Trophoblast cell (in vitro differentiated cells and primary cell): ENCODE measurements at regions not wholly inside any gene's neighbourhood (a gene's known extent, or its start where the extent isn't known, plus 50 kb on each side); places are given as distances from the start of the nearest gene placed in this dataset.
A peak's percentile ranks its signal among the peaks of the same experiment; 100 is the strongest.

Experiments
- DNase-seq, 2 donors: peaks; one replicate each; pipeline ENCODE4 v3.0.0-alpha.2; 2016
- H2AFZ ChIP-seq: 2 replicates; pipeline ENCODE4 v1.6.1; 2013; ENCODE audit warnings: low read length, moderate library complexity, mild to moderate bottlenecking; ENCODE audit not compliant: insufficient read depth, poor library complexity
- H2AK5ac ChIP-seq: 2 replicates; pipeline ENCODE4 v1.6.1; 2013; ENCODE audit warnings: mild to moderate bottlenecking, low read length
- H2BK120ac ChIP-seq: 2 replicates; pipeline ENCODE4 v1.6.1; 2013; ENCODE audit warnings: low read length, mild to moderate bottlenecking, moderate library complexity; ENCODE audit not compliant: insufficient read depth, poor library complexity
- H2BK12ac ChIP-seq: 2 replicates; pipeline ENCODE4 v1.6.1; 2013; ENCODE audit warnings: mild to moderate bottlenecking, low read length, moderate library complexity
- H2BK5ac ChIP-seq: 2 replicates; pipeline ENCODE4 v1.6.1; 2013; ENCODE audit warnings: low read length, low read depth, moderate library complexity, mild to moderate bottlenecking; ENCODE audit not compliant: poor library complexity
- H3K14ac ChIP-seq: 2 replicates; pipeline ENCODE4 v1.6.1; 2013; ENCODE audit warnings: mild to moderate bottlenecking, low read length
- H3K18ac ChIP-seq: 2 replicates; pipeline ENCODE4 v1.6.1; 2013; ENCODE audit warnings: mild to moderate bottlenecking, low read length
- H3K23ac ChIP-seq: 2 replicates; pipeline ENCODE4 v1.6.1; 2013; ENCODE audit warnings: low read length
- H3K27ac ChIP-seq: 2 replicates; pipeline ENCODE4 v1.5.1; 2013; ENCODE audit warnings: low read depth, mild to moderate bottlenecking, inconsistent platforms, low read length, moderate library complexity
- H3K27me3 ChIP-seq: 2 replicates; pipeline ENCODE4 v1.6.1; 2013; ENCODE audit warnings: inconsistent platforms, mild to moderate bottlenecking, low read length, moderate library complexity; ENCODE audit not compliant: insufficient read depth
- H3K36me3 ChIP-seq, 2 experiments: 1 replicate in 1 of 2; 2 replicates in 1 of 2; pipeline ENCODE4 v1.6.1; 2013; ENCODE audit warnings: low read length in 2 of 2, mild to moderate bottlenecking in 2 of 2, moderate library complexity in 1 of 2; ENCODE audit not compliant: insufficient read depth in 2 of 2, control insufficient read depth in 1 of 2
- H3K4ac ChIP-seq: 2 replicates; pipeline ENCODE4 v1.6.1; 2013; ENCODE audit warnings: low read depth, mild to moderate bottlenecking, low read length, moderate library complexity
- H3K4me1 ChIP-seq, 2 experiments: 1 replicate in 1 of 2; 2 replicates in 1 of 2; pipeline ENCODE4 v1.6.1; 2013; ENCODE audit warnings: low read length in 2 of 2, mild to moderate bottlenecking in 2 of 2, moderate library complexity in 1 of 2; ENCODE audit not compliant: insufficient read depth in 2 of 2, control insufficient read depth in 1 of 2
- H3K4me2 ChIP-seq: 2 replicates; pipeline ENCODE4 v1.6.1; 2013; ENCODE audit warnings: inconsistent platforms, mild to moderate bottlenecking, low read length, moderate library complexity
- H3K4me3 ChIP-seq: 2 replicates; pipeline ENCODE4 v1.5.1; 2013; ENCODE audit warnings: mild to moderate bottlenecking, low read depth, low read length, inconsistent platforms
- H3K79me1 ChIP-seq: one replicate; pipeline ENCODE4 v1.6.1; 2013; ENCODE audit warnings: low read length
- H3K79me2 ChIP-seq: 2 replicates; pipeline ENCODE4 v1.6.1; 2013; ENCODE audit warnings: low read length, mild to moderate bottlenecking; ENCODE audit not compliant: control insufficient read depth, insufficient read depth, poor library complexity
- H3K9ac ChIP-seq: 2 replicates; pipeline ENCODE4 v1.6.1; 2013; ENCODE audit warnings: mild to moderate bottlenecking, low read length
- H3K9me3 ChIP-seq: 2 replicates; pipeline ENCODE4 v1.6.1; 2013; ENCODE audit warnings: low read depth, mild to moderate bottlenecking, control low read depth, inconsistent platforms, low read length; ENCODE audit not compliant: insufficient read depth
- H4K12ac ChIP-seq: 2 replicates; pipeline ENCODE4 v1.6.1; 2013; ENCODE audit warnings: low read depth, mild to moderate bottlenecking, low read length, moderate library complexity
- H4K8ac ChIP-seq: 2 replicates; pipeline ENCODE4 v1.6.1; 2013; ENCODE audit warnings: low read depth, mild to moderate bottlenecking, low read length, moderate library complexity
- H4K91ac ChIP-seq: one replicate; pipeline ENCODE4 v1.6.1; 2013; ENCODE audit warnings: low read depth, mild to moderate bottlenecking, low read length, moderate library complexity
- WGBS: extraction: QIAGEN DNeasy Blood & Tissue Kit; methylation state at CpG from one replicate; pipeline ENCODE4 v1.1.7; 2013; ENCODE audit warnings: missing lambda C conversion rate; ENCODE audit not compliant: insufficient read length, insufficient coverage; ENCODE audit errors: extremely low coverage; 5-methylcytosine and 5-hydroxymethylcytosine counted together

GRCh38 chr7:21106296-21106732 lies 319.6 kb upstream of the SP8 start:
- Histone ChIP-seq H3K23ac (no peak overlapping the region), H4K91ac (no peak overlapping the region), H2BK120ac (no peak overlapping the region), H2BK5ac (no peak overlapping the region), H2BK12ac (no peak overlapping the region), H2AFZ (no peak overlapping the region), H4K12ac (no peak overlapping the region), H3K4me1 (no peaks in the 10 kb centered on the region), H3K9me3 (peaks cover 3% of the 10 kb centered on the region), H3K79me1 (no peaks in the 10 kb centered on the region), H3K14ac (no peak overlapping the region), H3K27me3 (no peaks in the 10 kb centered on the region), H2AK5ac (no peak overlapping the region), H4K8ac (no peak overlapping the region), H3K4ac (no peak overlapping the region), H3K79me2 (no peaks in the 10 kb centered on the region), H3K4me2 (no peak overlapping the region), H3K27ac (no peak overlapping the region), H3K36me3 (no peaks in the 10 kb centered on the region), H3K4me3 (no peak overlapping the region), H3K9ac (no peak overlapping the region), H3K18ac (no peak overlapping the region)
- WGBS: no CpG with 5 or more reads among the region's 4 CpGs
- DNase-seq: no peak

- Histone ChIP-seq H3K79me2 (no peaks in the 10 kb centered on the region), H2BK120ac (no peak overlapping the region), H3K79me1 (no peaks in the 10 kb centered on the region), H2AK5ac (no peak overlapping the region), H2AFZ (no peak overlapping the region), H4K91ac (no peak overlapping the region), H4K8ac (no peak overlapping the region), H3K36me3 (no peaks in the 10 kb centered on the region), H4K12ac (no peak overlapping the region), H3K27me3 (no peaks in the 10 kb centered on the region), H2BK5ac (no peak overlapping the region), H3K18ac (no peak overlapping the region), H3K9ac (no peak overlapping the region), H3K4me2 (no peak overlapping the region), H3K23ac (no peak overlapping the region), H3K27ac (no peak overlapping the region), H3K9me3 (peaks cover 3% of the 10 kb centered on the region), H3K14ac (no peak overlapping the region), H2BK12ac (no peak overlapping the region), H3K4ac (no peak overlapping the region), H3K4me3 (no peak overlapping the region), H3K4me1 (no peaks in the 10 kb centered on the region)
- DNase-seq: no peak
- WGBS: no CpG with 5 or more reads among the region's 4 CpGs
These were observed 320.4 kb upstream of the SP8 start for GRCh38 chr7:21107101-21107500.

GRCh38 chr7:21108182-21108581 lies 319.7 kb upstream of the SP4 start:
- no peak overlapping the region for H3K9ac ChIP-seq
- no peak overlapping the region for H4K12ac ChIP-seq
- H3K4ac ChIP-seq: no peak overlapping the region
- no peak overlapping the region for H3K18ac ChIP-seq
- no peak overlapping the region for H3K4me3 ChIP-seq
- no peaks in the 10 kb centered on the region for H3K79me1 ChIP-seq
- H3K36me3 ChIP-seq: no peaks in the 10 kb centered on the region
- no CpG with 5 or more reads among the region's 4 CpGs for WGBS
- no peaks in the 10 kb centered on the region for H3K4me1 ChIP-seq
- no peak overlapping the region for H2BK12ac ChIP-seq
- no peaks in the 10 kb centered on the region for H3K79me2 ChIP-seq
- no peak overlapping the region for H2AFZ ChIP-seq
- no peak overlapping the region for H2BK120ac ChIP-seq
- H2AK5ac ChIP-seq: no peak overlapping the region
- H3K14ac ChIP-seq: no peak overlapping the region
- DNase-seq: no peak
- no peak overlapping the region for H4K91ac ChIP-seq
- H4K8ac ChIP-seq: no peak overlapping the region
- no peak overlapping the region for H3K23ac ChIP-seq
- H3K27ac ChIP-seq: no peak overlapping the region
- H3K9me3 ChIP-seq: peaks cover 2% of the 10 kb centered on the region
- H2BK5ac ChIP-seq: no peak overlapping the region
- no peak overlapping the region for H3K4me2 ChIP-seq
- no peaks in the 10 kb centered on the region for H3K27me3 ChIP-seq

- Histone ChIP-seq H3K27ac (no peak overlapping the region), H2BK5ac (no peak overlapping the region), H2BK12ac (no peak overlapping the region), H2AFZ (no peak overlapping the region), H3K14ac (no peak overlapping the region), H3K4me1 (no peaks in the 10 kb centered on the region), H4K12ac (no peak overlapping the region), H3K23ac (no peak overlapping the region), H3K36me3 (no peaks in the 10 kb centered on the region), H3K79me2 (no peaks in the 10 kb centered on the region), H3K79me1 (no peaks in the 10 kb centered on the region), H3K4me3 (no peak overlapping the region), H3K9me3 (no peaks in the 10 kb centered on the region), H4K91ac (no peak overlapping the region), H3K4me2 (no peak overlapping the region), H3K4ac (no peak overlapping the region), H3K27me3 (no peaks in the 10 kb centered on the region), H3K18ac (no peak overlapping the region), H3K9ac (no peak overlapping the region), H4K8ac (no peak overlapping the region), H2BK120ac (no peak overlapping the region), H2AK5ac (no peak overlapping the region)
- peak in 1 of 2 donors; percentile 10 for DNase-seq
- WGBS: no CpG with 5 or more reads among the region's 5 CpGs
These were observed 314.1 kb upstream of the SP4 start for GRCh38 chr7:21113609-21114415.
